Neural progenitor cell (in vitro differentiated cells): ENCODE measurements at regions not wholly inside any gene's neighbourhood (a gene's known extent, or its start where the extent isn't known, plus 50 kb on each side); places are given as distances from the start of the nearest gene placed in this dataset.

Experiments
- EZH2 ChIP-seq: fragments of 200-600 bp; sonication (generic); IDR thresholded peaks from 2 replicates; pipeline ENCODE4 v1.6.1; 2017; ENCODE audit warnings: antibody characterized with exemption, mild to moderate bottlenecking, moderate library complexity
- EZH2phosphoT487 ChIP-seq: fragments of 200-600 bp; sonication (generic); IDR thresholded peaks from 2 replicates; pipeline ENCODE4 v1.6.1; 2017; ENCODE audit warnings: antibody characterized with exemption
- TF ChIP-seq, protein P1 (sequence below): fragments of 200-600 bp; sonication (generic); IDR thresholded peaks from 2 replicates; pipeline ENCODE4 v1.5.1; 2017; ENCODE audit warnings: antibody characterized with exemption, mild to moderate bottlenecking

DNA sequence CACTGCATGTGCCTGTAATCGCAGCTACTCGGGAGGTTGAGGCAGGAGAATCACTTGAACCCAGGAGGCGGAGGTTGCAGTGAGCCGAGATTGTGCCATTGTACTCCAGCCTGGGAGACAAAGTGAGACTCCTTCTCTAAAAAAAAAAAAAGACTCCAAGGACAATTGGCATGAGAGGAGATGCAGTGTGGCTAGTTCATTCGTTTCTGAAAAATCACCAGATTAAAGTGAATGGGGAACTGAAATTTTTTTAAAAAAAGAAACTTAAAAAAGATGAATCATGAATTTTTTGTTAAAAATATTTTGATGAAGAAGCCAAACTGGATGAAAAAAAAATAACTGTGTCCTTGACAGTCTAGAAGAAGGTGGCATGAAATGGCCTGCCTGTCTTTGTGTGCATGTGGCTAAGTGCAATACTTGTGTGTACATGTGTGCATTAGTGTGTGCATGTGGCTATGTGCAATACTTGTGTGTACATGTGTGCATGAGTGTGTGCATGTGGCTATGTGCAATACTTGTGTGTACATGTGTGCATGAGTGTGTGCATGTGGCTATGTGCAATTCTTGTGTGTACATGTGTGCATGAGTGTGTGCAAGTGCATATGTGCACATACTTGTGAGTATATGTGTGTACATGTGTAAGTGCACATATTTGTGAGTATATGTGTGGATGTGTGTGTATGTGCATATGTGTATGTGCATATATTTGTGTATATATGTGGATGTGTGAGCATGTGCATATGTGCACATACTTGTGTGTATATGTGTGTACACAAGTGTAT is 391.7 kb upstream of the KLF6 start:
- TF ChIP-seq, protein P1, sequence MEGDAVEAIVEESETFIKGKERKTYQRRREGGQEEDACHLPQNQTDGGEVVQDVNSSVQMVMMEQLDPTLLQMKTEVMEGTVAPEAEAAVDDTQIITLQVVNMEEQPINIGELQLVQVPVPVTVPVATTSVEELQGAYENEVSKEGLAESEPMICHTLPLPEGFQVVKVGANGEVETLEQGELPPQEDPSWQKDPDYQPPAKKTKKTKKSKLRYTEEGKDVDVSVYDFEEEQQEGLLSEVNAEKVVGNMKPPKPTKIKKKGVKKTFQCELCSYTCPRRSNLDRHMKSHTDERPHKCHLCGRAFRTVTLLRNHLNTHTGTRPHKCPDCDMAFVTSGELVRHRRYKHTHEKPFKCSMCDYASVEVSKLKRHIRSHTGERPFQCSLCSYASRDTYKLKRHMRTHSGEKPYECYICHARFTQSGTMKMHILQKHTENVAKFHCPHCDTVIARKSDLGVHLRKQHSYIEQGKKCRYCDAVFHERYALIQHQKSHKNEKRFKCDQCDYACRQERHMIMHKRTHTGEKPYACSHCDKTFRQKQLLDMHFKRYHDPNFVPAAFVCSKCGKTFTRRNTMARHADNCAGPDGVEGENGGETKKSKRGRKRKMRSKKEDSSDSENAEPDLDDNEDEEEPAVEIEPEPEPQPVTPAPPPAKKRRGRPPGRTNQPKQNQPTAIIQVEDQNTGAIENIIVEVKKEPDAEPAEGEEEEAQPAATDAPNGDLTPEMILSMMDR: no peak
- TF ChIP-seq EZH2: no peak
- TF ChIP-seq EZH2phosphoT487: no peak
